Spleen (tissue), 7 donors: ENCODE measurements at regions not wholly inside any gene's neighbourhood (a gene's known extent, or its start where the extent isn't known, plus 50 kb on each side); places are given as distances from the start of the nearest gene placed in this dataset.

Source experiments
- POLR2A ChIP-seq, 3 donors: fragments of 450-650 bp; IDR thresholded peaks; one replicate each; pipeline ENCODE4 v1.5.1; 2017; ENCODE audit warnings: antibody characterized with exemption in 3 of 3, mild to moderate bottlenecking in 1 of 3
- TF ChIP-seq, protein P1 (sequence below), 11 experiments: fragments of 200-600 bp in 7 of 11; fragments of 450-650 bp in 4 of 11; sonication (generic) in 4 of 11; IDR thresholded peaks in 8 of 11; conservative IDR thresholded peaks in 3 of 11; 1 replicate in 7 of 11; 2 replicates in 4 of 11; pipeline versions ENCODE4 v1.4.0 to v1.8.0; 2016 to 2021; ENCODE audit warnings: antibody characterized with exemption in 11 of 11, inconsistent platforms in 4 of 11, mild to moderate bottlenecking in 1 of 11
- donor health status: DM: no; HTN: no; CAD: no; lungs with moderate emphysema.
- donor health status: DM: no; HTN: no; CAD: no.
- donor health status: DM: no; HTN: no; CAD: no.

- TF ChIP-seq, protein P1, sequence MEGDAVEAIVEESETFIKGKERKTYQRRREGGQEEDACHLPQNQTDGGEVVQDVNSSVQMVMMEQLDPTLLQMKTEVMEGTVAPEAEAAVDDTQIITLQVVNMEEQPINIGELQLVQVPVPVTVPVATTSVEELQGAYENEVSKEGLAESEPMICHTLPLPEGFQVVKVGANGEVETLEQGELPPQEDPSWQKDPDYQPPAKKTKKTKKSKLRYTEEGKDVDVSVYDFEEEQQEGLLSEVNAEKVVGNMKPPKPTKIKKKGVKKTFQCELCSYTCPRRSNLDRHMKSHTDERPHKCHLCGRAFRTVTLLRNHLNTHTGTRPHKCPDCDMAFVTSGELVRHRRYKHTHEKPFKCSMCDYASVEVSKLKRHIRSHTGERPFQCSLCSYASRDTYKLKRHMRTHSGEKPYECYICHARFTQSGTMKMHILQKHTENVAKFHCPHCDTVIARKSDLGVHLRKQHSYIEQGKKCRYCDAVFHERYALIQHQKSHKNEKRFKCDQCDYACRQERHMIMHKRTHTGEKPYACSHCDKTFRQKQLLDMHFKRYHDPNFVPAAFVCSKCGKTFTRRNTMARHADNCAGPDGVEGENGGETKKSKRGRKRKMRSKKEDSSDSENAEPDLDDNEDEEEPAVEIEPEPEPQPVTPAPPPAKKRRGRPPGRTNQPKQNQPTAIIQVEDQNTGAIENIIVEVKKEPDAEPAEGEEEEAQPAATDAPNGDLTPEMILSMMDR (IDR thresholded peaks at IDR 0.05 in 8 of 11, conservative IDR thresholded peaks at IDR 0.05 in 3 of 11): no peak
- no peak for TF ChIP-seq POLR2A (IDR thresholded peaks at IDR 0.05)
Observed at GRCh38 chr11:23283666-23284065, 423.4 kb upstream of the CCDC179 start.
